Testis (tissue), 2 donors: ENCODE measurements at regions not wholly inside any gene's neighbourhood (a gene's known extent, or its start where the extent isn't known, plus 50 kb on each side); places are given as distances from the start of the nearest gene placed in this dataset.

Source experiments
- DNase-seq: peaks from one replicate; pipeline ENCODE4 v3.0.0-alpha.2; 2019
- H3K27ac ChIP-seq, 2 donors: fragments of 200-600 bp; sonication (generic); one replicate each; pipeline ENCODE4 v1.5.1; 2019
- H3K27me3 ChIP-seq: fragments of 200-600 bp; sonication (generic); one replicate; pipeline ENCODE4 v1.5.1; 2019
- H3K36me3 ChIP-seq: fragments of 200-600 bp; sonication (generic); one replicate; pipeline ENCODE4 v1.5.1; 2017; ENCODE audit warnings: low read depth; ENCODE audit errors: missing control alignments
- H3K4me1 ChIP-seq: fragments of 200-600 bp; sonication (generic); one replicate; pipeline ENCODE4 v1.5.1; 2019
- H3K4me3 ChIP-seq, 2 donors: fragments of 200-600 bp; sonication (generic); one replicate each; pipeline ENCODE4 v1.5.1; 2017 to 2019
- H3K9me3 ChIP-seq: fragments of 200-600 bp; sonication (generic); one replicate; pipeline ENCODE4 v1.5.1; 2017
- POLR2A ChIP-seq: fragments of 450-650 bp; IDR thresholded peaks from one replicate; pipeline ENCODE4 v1.6.1; 2017; ENCODE audit warnings: antibody characterized with exemption, mild to moderate bottlenecking, moderate library complexity
- WGBS, 2 donors: methylation state at CpG; one replicate each; pipeline ENCODE4 v1.1.5; 2018; 5-methylcytosine and 5-hydroxymethylcytosine counted together
- intact Hi-C: fragments of 100-400 bp; cut with DNase I; formaldehyde crosslinking; loops from one replicate; pipeline ENCODE4 v1.15.1; 2023; ENCODE audit warnings: low total_unique reads
- TF ChIP-seq, protein P1 (sequence below), 3 experiments: fragments of 450-650 bp in 2 of 3; fragments of 200-600 bp in 1 of 3; sonication (generic) in 1 of 3; IDR thresholded peaks; one replicate each; pipeline ENCODE4 v1.5.1; 2016 to 2019; ENCODE audit warnings: antibody characterized with exemption in 3 of 3, mild to moderate bottlenecking in 2 of 3, moderate library complexity in 1 of 3

DNA sequence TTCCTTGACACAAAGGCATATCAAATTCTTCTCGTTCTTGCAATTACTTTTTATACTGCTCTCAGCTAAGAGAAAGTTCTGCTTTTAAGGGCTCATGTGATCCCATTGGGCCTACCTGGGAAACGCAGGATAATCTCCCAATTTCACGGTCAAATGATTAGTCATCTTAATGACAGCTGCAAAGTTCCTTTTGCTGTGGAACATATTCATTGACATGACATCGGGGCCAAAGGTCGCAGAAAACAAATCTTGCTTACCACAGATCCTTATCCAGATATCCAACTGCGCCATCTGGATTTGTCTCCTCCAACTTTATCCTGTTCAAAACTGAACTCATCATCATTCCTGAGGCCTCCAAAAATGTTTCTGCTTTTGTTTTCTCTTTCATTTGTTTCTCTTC is 1085.6 kb upstream of the WWC1 start:
- Histone ChIP-seq H3K27ac (no peak overlapping the region), H3K9me3 (no peaks in the 10 kb centered on the region), H3K4me1 (no peaks in the 10 kb centered on the region), H3K4me3 (no peak overlapping the region), H3K27me3 (no peaks in the 10 kb centered on the region), H3K36me3 (no peaks in the 10 kb centered on the region)
- intact Hi-C loops, result no loop called here
- TF ChIP-seq, protein P1, sequence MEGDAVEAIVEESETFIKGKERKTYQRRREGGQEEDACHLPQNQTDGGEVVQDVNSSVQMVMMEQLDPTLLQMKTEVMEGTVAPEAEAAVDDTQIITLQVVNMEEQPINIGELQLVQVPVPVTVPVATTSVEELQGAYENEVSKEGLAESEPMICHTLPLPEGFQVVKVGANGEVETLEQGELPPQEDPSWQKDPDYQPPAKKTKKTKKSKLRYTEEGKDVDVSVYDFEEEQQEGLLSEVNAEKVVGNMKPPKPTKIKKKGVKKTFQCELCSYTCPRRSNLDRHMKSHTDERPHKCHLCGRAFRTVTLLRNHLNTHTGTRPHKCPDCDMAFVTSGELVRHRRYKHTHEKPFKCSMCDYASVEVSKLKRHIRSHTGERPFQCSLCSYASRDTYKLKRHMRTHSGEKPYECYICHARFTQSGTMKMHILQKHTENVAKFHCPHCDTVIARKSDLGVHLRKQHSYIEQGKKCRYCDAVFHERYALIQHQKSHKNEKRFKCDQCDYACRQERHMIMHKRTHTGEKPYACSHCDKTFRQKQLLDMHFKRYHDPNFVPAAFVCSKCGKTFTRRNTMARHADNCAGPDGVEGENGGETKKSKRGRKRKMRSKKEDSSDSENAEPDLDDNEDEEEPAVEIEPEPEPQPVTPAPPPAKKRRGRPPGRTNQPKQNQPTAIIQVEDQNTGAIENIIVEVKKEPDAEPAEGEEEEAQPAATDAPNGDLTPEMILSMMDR (IDR thresholded peaks at IDR 0.05), result no peak
- TF ChIP-seq POLR2A, result no peak
- WGBS, 2 donors, result 96% methylated on average over 6 of the region's 6 CpGs
- DNase-seq, result no peak

DNA sequence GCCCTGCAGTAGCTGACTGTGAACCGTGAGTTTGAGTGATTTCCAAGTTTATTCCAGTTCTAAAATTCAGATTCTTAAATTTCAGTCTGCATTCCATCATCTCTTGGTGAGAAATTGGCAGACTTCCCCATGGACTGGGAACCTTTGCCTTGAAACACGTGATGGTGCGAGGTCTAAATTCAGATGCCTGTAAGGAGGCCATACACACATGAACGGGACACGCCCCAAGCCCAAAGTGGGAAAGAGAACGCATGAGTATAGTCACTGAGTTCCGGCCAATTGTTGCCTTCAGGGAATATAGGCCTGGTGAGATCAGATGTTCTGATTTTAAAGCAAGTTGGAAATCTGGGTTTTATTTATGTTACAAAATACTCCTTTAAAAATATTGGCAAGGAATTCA is 1084.4 kb upstream of the WWC1 start:
- no peaks in the 10 kb centered on the region for H3K27me3 ChIP-seq
- no peak for TF ChIP-seq POLR2A
- TF ChIP-seq, protein P1 (IDR thresholded peaks at IDR 0.05), result no peak
- H3K4me3 ChIP-seq, result no peak overlapping the region
- H3K36me3 ChIP-seq, result no peaks in the 10 kb centered on the region
- H3K27ac ChIP-seq, result no peak overlapping the region
- 56 to 78% methylated on average over 7 of the region's 7 CpGs for WGBS, 2 donors
- H3K9me3 ChIP-seq, result no peaks in the 10 kb centered on the region
- H3K4me1 ChIP-seq, result no peaks in the 10 kb centered on the region
- intact Hi-C loops, result no loop called here
- no peak for DNase-seq

DNA sequence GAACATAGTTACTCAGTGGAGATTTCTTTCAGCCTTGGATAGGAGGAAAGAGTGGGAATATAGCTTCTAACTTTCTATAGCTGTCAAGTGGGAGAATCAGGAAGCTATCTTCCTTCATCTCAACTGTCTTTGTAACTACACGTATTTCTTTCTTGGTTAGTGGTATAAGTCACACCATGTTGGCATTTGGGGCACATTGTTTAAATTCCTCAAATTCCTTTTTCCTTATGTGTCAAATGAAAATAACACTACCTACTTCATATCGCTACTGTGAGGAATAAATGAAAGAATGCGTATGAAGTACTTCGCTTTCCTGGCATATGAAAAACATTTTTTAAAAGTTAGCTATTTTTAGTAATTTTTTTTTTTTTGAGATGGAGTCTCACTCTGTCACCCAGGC is 1082.5 kb upstream of the WWC1 start:
- Histone ChIP-seq H3K4me3 (no peak overlapping the region), H3K4me1 (no peaks in the 10 kb centered on the region), H3K36me3 (no peaks in the 10 kb centered on the region), H3K9me3 (no peaks in the 10 kb centered on the region), H3K27me3 (no peaks in the 10 kb centered on the region), H3K27ac (no peak overlapping the region)
- intact Hi-C loops, result no loop called here
- TF ChIP-seq, protein P1 (IDR thresholded peaks at IDR 0.05), result no peak
- TF ChIP-seq POLR2A, result no peak
- no peak for DNase-seq
- 77 to 86% methylated on average over 4 of the region's 4 CpGs for WGBS, 2 donors

DNA sequence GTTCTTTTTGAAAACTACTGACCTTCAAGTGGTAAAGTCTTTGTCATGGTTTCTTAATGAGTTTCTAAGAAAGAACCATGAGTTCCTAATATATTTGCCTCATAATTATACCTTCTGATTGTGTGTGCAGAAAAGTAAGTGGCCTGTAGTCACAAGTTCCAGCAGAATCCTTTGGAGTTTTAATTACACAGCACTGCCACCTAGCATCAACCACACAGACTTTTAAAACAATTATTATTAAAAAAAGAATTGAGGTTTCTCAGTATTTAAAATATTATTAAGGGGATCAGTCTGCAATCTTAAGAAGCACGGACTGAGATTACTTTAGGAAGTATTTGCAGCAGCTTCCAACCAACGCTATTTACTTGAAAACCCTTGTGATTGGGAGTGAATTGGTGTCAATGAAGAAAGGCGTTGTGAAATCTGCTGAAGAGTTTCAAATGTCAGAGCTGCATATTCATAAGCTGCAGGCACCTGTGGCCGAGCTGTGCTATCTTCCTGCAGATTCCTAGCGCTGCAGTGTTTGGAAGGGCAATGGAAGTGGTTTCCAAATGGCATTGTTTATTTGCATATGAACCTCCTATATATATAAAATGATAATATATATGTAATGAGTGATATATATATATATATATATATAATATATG is 1074.2 kb upstream of the WWC1 start:
- H3K27ac ChIP-seq, result no peak overlapping the region
- TF ChIP-seq, protein P1 (IDR thresholded peaks at IDR 0.05), result no peak
- TF ChIP-seq POLR2A, result no peak
- no peak overlapping the region for H3K4me3 ChIP-seq
- H3K27me3 ChIP-seq, result no peaks in the 10 kb centered on the region
- no peak for DNase-seq
- intact Hi-C loops, result no loop called here
- no peaks in the 10 kb centered on the region for H3K4me1 ChIP-seq
- no peaks in the 10 kb centered on the region for H3K36me3 ChIP-seq
- no peaks in the 10 kb centered on the region for H3K9me3 ChIP-seq
- 37 to 38% methylated on average over 5 of the region's 5 CpGs for WGBS, 2 donors

DNA sequence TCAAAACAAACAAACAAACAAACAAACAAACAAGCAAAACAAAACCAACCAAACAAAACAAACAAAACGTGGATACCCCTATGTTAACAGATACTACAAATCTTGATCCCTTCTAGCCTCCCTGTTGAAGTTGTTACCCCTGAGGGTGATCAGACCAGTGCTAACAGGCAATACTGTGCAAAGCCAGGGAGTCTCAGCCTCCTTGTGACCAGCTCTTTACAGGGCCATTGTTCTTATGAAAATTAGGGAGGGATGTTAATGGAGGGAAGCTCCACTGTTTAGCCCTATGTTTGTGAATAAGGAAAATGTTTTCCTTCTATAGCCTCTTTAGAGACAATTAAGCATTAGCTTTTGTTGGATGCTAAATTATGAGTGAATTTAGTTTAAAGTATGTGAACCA is 1072.1 kb upstream of the WWC1 start:
- no peaks in the 10 kb centered on the region for H3K27me3 ChIP-seq
- H3K4me3 ChIP-seq, result no peak overlapping the region
- no peak for TF ChIP-seq POLR2A
- TF ChIP-seq, protein P1 (IDR thresholded peaks at IDR 0.05), result no peak
- DNase-seq, result no peak
- no peaks in the 10 kb centered on the region for H3K4me1 ChIP-seq
- intact Hi-C loops, result no loop called here
- H3K36me3 ChIP-seq, result no peaks in the 10 kb centered on the region
- WGBS, 2 donors, result 75 to 83% methylated on average over 1 of the region's 1 CpG
- H3K27ac ChIP-seq, result no peak overlapping the region
- H3K9me3 ChIP-seq, result no peaks in the 10 kb centered on the region
